Prostate gland (tissue), 2 donors: ENCODE measurements at regions not wholly inside any gene's neighbourhood (a gene's known extent, or its start where the extent isn't known, plus 50 kb on each side); places are given as distances from the start of the nearest gene placed in this dataset.
"Not testable (repeated sequence)": the region's sequence is repeated elsewhere in the genome, so short reads cannot be mapped to it uniquely, and the experiment has no call there.

Experiments
- DNase-seq: peaks from one replicate; pipeline ENCODE4 v3.0.0-alpha.2; 2019; ENCODE audit warnings: low spot score
- H3K27ac ChIP-seq, 2 donors: fragments of 200-600 bp; sonication (generic); 2 replicates each; pipeline ENCODE4 v1.5.1; 2017 to 2019
- H3K27me3 ChIP-seq: fragments of 200-600 bp; sonication (generic); replicated peaks from 2 replicates; pipeline ENCODE4 v1.5.1; 2019; ENCODE audit not compliant: insufficient read depth
- H3K36me3 ChIP-seq, 2 donors: fragments of 200-600 bp; sonication (generic); 1 replicate in 1 of 2; 2 replicates in 1 of 2; pipeline versions ENCODE4 v1.5.1 to v1.8.1; 2017 to 2019
- H3K4me1 ChIP-seq: fragments of 200-600 bp; sonication (generic); replicated peaks from 2 replicates; pipeline ENCODE4 v1.5.1; 2019
- H3K4me3 ChIP-seq, 2 donors: fragments of 200-600 bp; sonication (generic); 2 replicates each; pipeline ENCODE4 v1.5.1; 2017 to 2019
- H3K9me3 ChIP-seq: fragments of 200-600 bp; sonication (generic); 2 replicates; pipeline ENCODE4 v1.5.1; 2017
- POLR2A ChIP-seq: fragments of 450-650 bp; IDR thresholded peaks from one replicate; pipeline ENCODE4 v1.6.1; 2016; ENCODE audit warnings: antibody characterized with exemption, mild to moderate bottlenecking
- POLR2AphosphoS5 ChIP-seq: sonication (generic); formaldehyde crosslinking; IDR thresholded peaks from one replicate; pipeline ENCODE4 v1.6.1; 2017; ENCODE audit warnings: antibody characterized with exemption
- WGBS: methylation state at CpG from one replicate; pipeline ENCODE4 v1.1.5; 2018; 5-methylcytosine and 5-hydroxymethylcytosine counted together
- intact Hi-C: fragments of 100-400 bp; cut with DNase I; formaldehyde crosslinking; loops from one replicate; pipeline ENCODE4 v1.14.2; 2022
- small RNA-seq, 2 donors: library from RNA; depleted of rRNA; stranded (forward); fragments of <200 nt; gene quantifications; one replicate each; pipeline ENCODE3, GENCODE V24; 2016
- TF ChIP-seq, protein P1 (sequence below), 4 experiments: fragments of 200-600 bp in 2 of 4; fragments of 450-650 bp in 2 of 4; sonication (generic) in 2 of 4; IDR thresholded peaks; 1 replicate in 3 of 4; 2 replicates in 1 of 4; pipeline ENCODE4 v1.5.1; 2016 to 2019; ENCODE audit warnings: antibody characterized with exemption in 4 of 4, mild to moderate bottlenecking in 2 of 4, moderate library complexity in 2 of 4

DNA sequence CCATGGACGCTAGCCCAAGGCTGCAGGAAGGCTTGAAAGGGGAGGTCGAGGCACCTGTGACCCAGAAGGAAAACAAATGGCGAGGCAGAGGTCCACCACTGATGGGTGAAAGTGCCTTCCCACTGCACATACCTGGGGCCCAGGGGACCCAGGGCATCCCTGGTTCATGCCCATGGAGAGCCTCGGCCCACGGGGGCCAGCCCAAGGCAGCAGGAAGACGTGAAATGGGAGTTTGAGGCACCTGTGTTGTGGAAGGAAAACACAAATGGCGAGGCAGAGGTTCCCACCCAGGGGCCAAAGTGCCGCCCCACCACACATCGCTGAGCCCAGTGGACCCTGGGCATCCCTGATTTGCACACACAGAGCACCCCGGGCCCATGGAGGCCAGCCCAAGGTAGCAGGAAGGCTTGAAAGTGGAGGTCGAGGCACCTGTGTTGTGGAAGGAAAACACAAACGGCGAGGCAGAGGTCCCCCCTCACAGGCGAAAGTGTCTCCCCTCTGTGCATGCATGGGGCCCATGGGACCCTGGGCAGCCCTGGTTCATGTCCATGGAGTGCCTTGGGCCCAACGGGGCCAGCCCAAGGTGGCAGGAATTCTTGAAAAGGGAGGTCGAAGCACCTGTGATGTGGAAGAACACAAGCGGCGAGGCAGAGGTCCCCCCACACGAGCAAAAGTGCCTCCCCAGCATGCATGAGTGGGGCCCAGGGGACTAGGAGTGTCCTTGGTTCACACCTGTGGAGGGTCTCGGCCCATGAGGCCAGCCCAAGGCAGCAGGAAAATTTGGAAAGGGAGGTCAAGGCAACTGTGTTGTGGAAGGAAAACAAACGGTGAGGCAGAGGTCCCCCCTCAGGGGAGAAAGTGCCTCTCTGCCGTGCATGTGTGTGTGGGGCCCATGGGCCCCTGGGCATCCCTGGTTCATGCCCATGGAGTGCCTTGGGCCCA lies 383.3 kb downstream of the ALG10 start:
- Histone ChIP-seq H3K9me3 (no peaks in the 10 kb centered on the region), H3K4me1 (no peaks in the 10 kb centered on the region), H3K27me3 (no peaks in the 10 kb centered on the region), H3K27ac (no peak overlapping the region), H3K4me3 (no peak overlapping the region), H3K36me3 (no peaks in the 10 kb centered on the region)
- no peak for TF ChIP-seq POLR2AphosphoS5
- TF ChIP-seq, protein P1, sequence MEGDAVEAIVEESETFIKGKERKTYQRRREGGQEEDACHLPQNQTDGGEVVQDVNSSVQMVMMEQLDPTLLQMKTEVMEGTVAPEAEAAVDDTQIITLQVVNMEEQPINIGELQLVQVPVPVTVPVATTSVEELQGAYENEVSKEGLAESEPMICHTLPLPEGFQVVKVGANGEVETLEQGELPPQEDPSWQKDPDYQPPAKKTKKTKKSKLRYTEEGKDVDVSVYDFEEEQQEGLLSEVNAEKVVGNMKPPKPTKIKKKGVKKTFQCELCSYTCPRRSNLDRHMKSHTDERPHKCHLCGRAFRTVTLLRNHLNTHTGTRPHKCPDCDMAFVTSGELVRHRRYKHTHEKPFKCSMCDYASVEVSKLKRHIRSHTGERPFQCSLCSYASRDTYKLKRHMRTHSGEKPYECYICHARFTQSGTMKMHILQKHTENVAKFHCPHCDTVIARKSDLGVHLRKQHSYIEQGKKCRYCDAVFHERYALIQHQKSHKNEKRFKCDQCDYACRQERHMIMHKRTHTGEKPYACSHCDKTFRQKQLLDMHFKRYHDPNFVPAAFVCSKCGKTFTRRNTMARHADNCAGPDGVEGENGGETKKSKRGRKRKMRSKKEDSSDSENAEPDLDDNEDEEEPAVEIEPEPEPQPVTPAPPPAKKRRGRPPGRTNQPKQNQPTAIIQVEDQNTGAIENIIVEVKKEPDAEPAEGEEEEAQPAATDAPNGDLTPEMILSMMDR (IDR thresholded peaks at IDR 0.05): no peak
- no peak for TF ChIP-seq POLR2A
- DNase-seq: peak; percentile 2
- WGBS: 67% methylated on average over 22 of the region's 22 CpGs
- intact Hi-C loops: no loop called here

DNA sequence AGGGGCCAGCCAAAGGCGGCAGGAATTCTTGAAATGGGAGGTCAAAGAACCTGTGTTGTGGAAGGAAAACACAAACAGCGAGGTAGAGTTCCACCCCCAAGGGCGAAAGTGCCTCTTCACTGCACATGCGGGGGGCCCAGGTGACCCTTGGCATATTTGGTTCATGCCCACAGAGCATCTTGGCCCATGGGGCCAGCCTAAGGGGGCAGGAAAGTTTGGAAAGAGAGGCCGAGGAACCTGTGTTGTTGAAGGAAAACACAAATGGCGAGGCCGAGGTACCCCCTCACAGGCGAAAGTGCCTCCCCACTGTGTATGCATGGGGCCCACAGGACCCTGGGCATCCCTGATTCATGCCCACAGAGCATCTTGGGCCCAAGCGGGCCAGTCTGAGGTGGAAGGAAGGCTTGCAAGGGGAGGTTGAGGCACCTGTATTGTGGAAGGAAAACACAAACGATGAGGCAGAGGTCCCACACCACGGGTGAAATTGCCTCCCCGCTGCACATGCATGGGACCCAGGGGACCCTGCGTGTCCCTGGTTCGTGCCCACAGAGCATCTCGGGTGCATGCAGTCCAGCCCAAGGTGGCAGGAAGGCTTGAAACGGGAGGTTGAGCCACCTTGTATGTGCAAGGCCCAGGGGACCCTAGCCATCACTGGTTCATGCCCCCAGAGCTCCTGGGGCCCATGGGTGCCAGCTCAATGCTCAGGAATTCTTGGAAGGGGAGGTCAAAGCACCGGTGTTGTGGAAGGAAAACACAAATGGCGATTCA lies 384.1 kb downstream of the ALG10 start:
- DNase-seq: no peak
- WGBS: 77% methylated on average over 18 of the region's 18 CpGs
- TF ChIP-seq POLR2A (no peak), POLR2AphosphoS5 (no peak)
- TF ChIP-seq, protein P1 (IDR thresholded peaks at IDR 0.05): no peak
- H3K36me3 ChIP-seq: no peaks in the 10 kb centered on the region
- H3K4me3 ChIP-seq: no peak overlapping the region
- intact Hi-C loops: no loop called here
- H3K27me3 ChIP-seq: no peaks in the 10 kb centered on the region
- no peak overlapping the region for H3K27ac ChIP-seq
- H3K9me3 ChIP-seq: no peaks in the 10 kb centered on the region
- H3K4me1 ChIP-seq: no peaks in the 10 kb centered on the region

DNA sequence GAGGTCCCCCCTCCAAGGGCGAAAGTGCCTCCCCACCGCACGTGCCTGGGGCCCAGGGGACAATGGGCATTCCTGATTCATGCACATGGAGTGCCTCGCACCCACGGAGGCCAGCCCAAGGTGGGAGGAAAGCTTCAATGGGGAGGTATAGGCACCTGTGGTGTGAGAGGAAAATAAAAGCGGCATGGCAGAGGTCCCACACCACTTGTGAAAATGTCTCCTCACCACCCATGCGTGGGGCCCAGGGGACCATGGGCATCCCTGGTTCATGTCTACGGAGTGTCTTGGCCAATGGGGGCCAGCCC lies 384.7 kb downstream of the ALG10 start:
- Histone ChIP-seq H3K27me3 (no peaks in the 10 kb centered on the region), H3K9me3 (no peaks in the 10 kb centered on the region), H3K4me1 (no peaks in the 10 kb centered on the region), H3K27ac (no peak overlapping the region), H3K4me3 (no peak overlapping the region), H3K36me3 (no peaks in the 10 kb centered on the region)
- TF ChIP-seq, protein P1 (IDR thresholded peaks at IDR 0.05): no peak
- no peak for TF ChIP-seq POLR2A
- no peak for TF ChIP-seq POLR2AphosphoS5
- no peak for DNase-seq
- 78% methylated on average over 8 of the region's 8 CpGs for WGBS
- intact Hi-C loops: no loop called here

DNA sequence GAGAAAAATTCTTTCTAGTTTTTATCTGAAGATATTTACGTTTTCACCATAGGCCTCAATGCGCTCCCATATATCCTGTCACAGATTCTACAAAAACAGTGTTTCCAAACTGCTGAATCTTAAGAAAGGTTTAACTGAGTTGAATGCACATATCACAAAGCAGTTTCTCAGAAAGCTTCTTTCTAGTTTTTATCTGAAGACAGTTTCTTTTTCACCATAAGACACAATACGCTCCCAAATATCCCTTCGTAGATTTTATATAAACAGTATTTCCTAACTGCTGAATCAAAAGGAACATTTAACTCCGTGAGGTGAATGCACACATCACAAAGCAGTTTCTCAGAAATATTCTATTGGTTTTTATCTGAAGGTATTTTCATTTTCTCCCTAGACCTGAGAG lies 385.5 kb downstream of the ALG10 start:
- H3K4me1 ChIP-seq: no peaks in the 10 kb centered on the region
- 78% methylated on average over 5 of the region's 5 CpGs for WGBS
- no peaks in the 10 kb centered on the region for H3K27me3 ChIP-seq
- no peaks in the 10 kb centered on the region for H3K9me3 ChIP-seq
- intact Hi-C loops: no loop called here
- TF ChIP-seq POLR2AphosphoS5 (no peak), POLR2A (no peak)
- TF ChIP-seq, protein P1 (IDR thresholded peaks at IDR 0.05): no peak
- no peak overlapping the region for H3K27ac ChIP-seq
- no peak overlapping the region for H3K4me3 ChIP-seq
- no peaks in the 10 kb centered on the region for H3K36me3 ChIP-seq
- DNase-seq: no peak

DNA sequence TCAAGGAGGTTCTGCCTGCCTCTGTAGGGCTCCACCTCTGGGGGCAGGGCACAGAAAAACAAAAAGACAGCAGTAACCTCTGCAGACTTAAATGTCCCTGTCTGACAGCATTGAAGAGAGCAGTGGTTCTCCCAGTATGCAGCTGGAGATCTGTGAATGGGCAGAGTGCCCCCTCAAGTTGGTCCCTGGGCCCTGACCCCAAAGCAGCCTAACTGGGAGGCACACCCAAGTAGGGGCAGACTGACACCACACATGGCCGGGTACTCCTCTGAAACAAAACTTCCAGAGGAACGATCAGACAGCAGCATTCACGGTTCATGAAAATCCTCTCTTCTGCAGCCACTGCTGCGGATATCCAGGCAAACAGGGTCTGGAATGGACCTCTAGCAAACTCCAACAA lies 409.2 kb downstream of the ALG10 start:
- H3K27ac ChIP-seq, intact Hi-C loops, H3K27me3 ChIP-seq, DNase-seq, H3K9me3 ChIP-seq, H3K4me3 ChIP-seq, H3K36me3 ChIP-seq, H3K4me1 ChIP-seq: not testable (repeated sequence)
- 75% methylated on average over 4 of the region's 4 CpGs for WGBS

Small RNAs in the stretch of these regions (small RNA-seq; reads per million reads assigned to genes)
- 2.7 to 3.2 reads per million in 2 donors for gene RNA5SP357
